HG02678 (cell line): ENCODE measurements at regions not wholly inside any gene's neighbourhood (a gene's known extent, or its start where the extent isn't known, plus 50 kb on each side); places are given as distances from the start of the nearest gene placed in this dataset.
"Not testable (repeated sequence)": the region's sequence is repeated elsewhere in the genome, so short reads cannot be mapped to it uniquely, and the experiment has no call there.

Experiments used
- ATAC-seq: cut with Tn5 transposase; IDR thresholded peaks from one replicate; pipeline ENCODE4 v1.9.1; 2021; ENCODE audit warnings: mild to moderate bottlenecking, moderate library complexity; ENCODE audit not compliant: unreplicated experiment

GRCh38 chr16:29578898-29579297 lies 72.7 kb upstream of the NPIPB12 start:
- ATAC-seq = not testable (repeated sequence)

- not testable (repeated sequence) for ATAC-seq
Observed at GRCh38 chr16:29581764-29582163, 75.6 kb upstream of the NPIPB12 start.

GRCh38 chr16:29591919-29592318 lies 71.1 kb upstream of the SPN start:
- ATAC-seq = not testable (repeated sequence)

- peak; percentile 55 for ATAC-seq
Observed at GRCh38 chr16:29594269-29594925, 68.7 kb upstream of the SPN start.

GRCh38 chr16:29594926-29595838 lies 67.9 kb upstream of the SPN start:
- ATAC-seq = peak; percentile 75

GRCh38 chr16:29597030-29597429 lies 66.0 kb upstream of the SPN start:
- ATAC-seq = not testable (repeated sequence)

- peak; percentile 45 for ATAC-seq
Observed at GRCh38 chr16:29600111-29601000, 62.7 kb upstream of the SPN start.

- not testable (repeated sequence) for ATAC-seq
Observed at GRCh38 chr16:29602247-29602625, 60.8 kb upstream of the SPN start.

- not testable (repeated sequence) for ATAC-seq
Observed at GRCh38 chr16:29602683-29603088, 60.4 kb upstream of the SPN start.

GRCh38 chr16:29604631-29605549 lies 58.2 kb upstream of the SPN start:
- not testable (repeated sequence) for ATAC-seq

- ATAC-seq = not testable (repeated sequence)
Observed at GRCh38 chr16:29605593-29606205, 57.3 kb upstream of the SPN start.

- not testable (repeated sequence) for ATAC-seq
Observed at GRCh38 chr16:29606669-29607427, 56.2 kb upstream of the SPN start.

- not testable (repeated sequence) for ATAC-seq
Observed at GRCh38 chr16:29607428-29607823, 55.6 kb upstream of the SPN start.

- not testable (repeated sequence) for ATAC-seq
Observed at GRCh38 chr16:29612381-29613306, 50.4 kb upstream of the SPN start.
